OCI-LY7 (cell line): ENCODE measurements at regions not wholly inside any gene's neighbourhood (a gene's known extent, or its start where the extent isn't known, plus 50 kb on each side); places are given as distances from the start of the nearest gene placed in this dataset.

ENCODE experiments used
- BruUV-seq: library from RNA; stranded (reverse); fragments of 400-500 nt; replicated peaks from 2 replicates; lab custom pipeline; 2021; lab: Mats Ljungman, UMichigan
- CTCF ChIA-PET: fragments of 300-600 bp; sonication (Branson Sonifier 250); formaldehyde crosslinking; loops from one replicate; lab custom pipeline; 2022; ENCODE audit warnings: antibody characterized with exemption; ENCODE audit not compliant: unreplicated experiment; lab: Charles Lee
- POLR2A ChIA-PET: fragments of 300-600 bp; sonication (Branson Sonifier 250); formaldehyde crosslinking; loops from one replicate; lab custom pipeline; 2022; ENCODE audit warnings: antibody characterized with exemption; lab: Charles Lee
- DNase-seq: peaks from one replicate; pipeline ENCODE4 v3.0.0-alpha.2; 2015; ENCODE audit warnings: low spot score
- H2AFZ ChIP-seq: fragments of 200-600 bp; sonication (generic), shearing (Covaris generic); 2 replicates; pipeline ENCODE4 v1.6.1; 2014; ENCODE audit warnings: mild to moderate bottlenecking, antibody characterized with exemption, low read length, moderate library complexity
- H3K27ac ChIP-seq: fragments of 200-600 bp; sonication (generic); 2 replicates; pipeline ENCODE4 v1.5.1; 2014; ENCODE audit warnings: mixed run types, low read depth, mild to moderate bottlenecking, moderate library complexity, low read length, inconsistent platforms; ENCODE audit not compliant: poor library complexity, severe bottlenecking
- H3K36me3 ChIP-seq: fragments of 200-600 bp; sonication (generic); 2 replicates; pipeline ENCODE4 v1.6.1; 2014; ENCODE audit warnings: mild to moderate bottlenecking, antibody characterized with exemption, low read length, moderate library complexity, mixed read lengths; ENCODE audit not compliant: insufficient read depth
- H3K4me1 ChIP-seq: fragments of 200-600 bp; sonication (generic); 2 replicates; pipeline ENCODE4 v1.5.1; 2014; ENCODE audit warnings: mild to moderate bottlenecking, low read length; ENCODE audit not compliant: insufficient read depth, poor library complexity, severe bottlenecking
- H3K4me2 ChIP-seq: fragments of 200-600 bp; sonication (generic); 2 replicates; pipeline ENCODE4 v1.6.1; 2014; ENCODE audit warnings: mild to moderate bottlenecking, low read length
- H3K4me3 ChIP-seq: fragments of 200-600 bp; sonication (generic); 2 replicates; pipeline ENCODE4 v1.5.1; 2014; ENCODE audit warnings: mild to moderate bottlenecking, low read depth, low read length; ENCODE audit not compliant: poor library complexity, severe bottlenecking
- H3K79me2 ChIP-seq: fragments of 200-600 bp; sonication (generic); 2 replicates; pipeline ENCODE4 v1.6.1; 2016; ENCODE audit warnings: low read depth, mild to moderate bottlenecking, low read length, moderate library complexity, mixed read lengths; ENCODE audit not compliant: insufficient read depth
- H3K9me2 ChIP-seq: fragments of 200-600 bp; sonication (generic); 2 replicates; pipeline ENCODE4 v1.6.1; 2016; ENCODE audit warnings: mild to moderate bottlenecking, low read length, mixed read lengths; ENCODE audit not compliant: insufficient read depth
- H3K9me3 ChIP-seq: fragments of 200-600 bp; sonication (generic); 2 replicates; pipeline ENCODE4 v1.6.1; 2014; ENCODE audit warnings: mild to moderate bottlenecking, mixed run types, low read length, mixed read lengths
- H4K20me1 ChIP-seq: fragments of 200-600 bp; sonication (generic); 2 replicates; pipeline ENCODE4 v1.6.1; 2014; ENCODE audit warnings: mild to moderate bottlenecking, antibody characterized with exemption, low read length, moderate library complexity, mixed read lengths; ENCODE audit not compliant: insufficient read depth
- EZH2phosphoT487 ChIP-seq: fragments of 200-600 bp; sonication (generic); IDR thresholded peaks from 2 replicates; pipeline ENCODE4 v1.6.1; 2018; ENCODE audit warnings: low read depth, borderline replicate concordance, mild to moderate bottlenecking, mixed run types, antibody characterized with exemption, low read length, moderate library complexity, mixed read lengths
- intact Hi-C: fragments of 100-400 bp; cut with micrococcal nuclease; formaldehyde crosslinking; loops from one replicate; pipeline ENCODE4 v1.10.0; 2022; ENCODE audit not compliant: unreplicated experiment
- TF ChIP-seq, protein P1 (sequence below): fragments of 200-600 bp; sonication (generic); conservative IDR thresholded peaks from 2 replicates; pipeline ENCODE4 v1.5.1; 2014; ENCODE audit warnings: mild to moderate bottlenecking, antibody characterized with exemption, low read length, moderate library complexity, mixed read lengths

- Histone ChIP-seq H4K20me1 (no peaks in the 10 kb centered on the region), H3K4me2 (no peak overlapping the region), H3K27ac (no peak overlapping the region), H3K9me3 (no peaks in the 10 kb centered on the region), H3K36me3 (no peaks in the 10 kb centered on the region), H3K4me1 (no peaks in the 10 kb centered on the region), H2AFZ (no peak overlapping the region), H3K79me2 (no peaks in the 10 kb centered on the region), H3K9me2 (no peaks in the 10 kb centered on the region; the same call in 1 of the 2 replicates), H3K4me3 (no peak overlapping the region)
- ChIA-PET POLR2A (no interaction called here), CTCF (no interaction called here)
- intact Hi-C loops: no loop called here
- TF ChIP-seq, protein P1, sequence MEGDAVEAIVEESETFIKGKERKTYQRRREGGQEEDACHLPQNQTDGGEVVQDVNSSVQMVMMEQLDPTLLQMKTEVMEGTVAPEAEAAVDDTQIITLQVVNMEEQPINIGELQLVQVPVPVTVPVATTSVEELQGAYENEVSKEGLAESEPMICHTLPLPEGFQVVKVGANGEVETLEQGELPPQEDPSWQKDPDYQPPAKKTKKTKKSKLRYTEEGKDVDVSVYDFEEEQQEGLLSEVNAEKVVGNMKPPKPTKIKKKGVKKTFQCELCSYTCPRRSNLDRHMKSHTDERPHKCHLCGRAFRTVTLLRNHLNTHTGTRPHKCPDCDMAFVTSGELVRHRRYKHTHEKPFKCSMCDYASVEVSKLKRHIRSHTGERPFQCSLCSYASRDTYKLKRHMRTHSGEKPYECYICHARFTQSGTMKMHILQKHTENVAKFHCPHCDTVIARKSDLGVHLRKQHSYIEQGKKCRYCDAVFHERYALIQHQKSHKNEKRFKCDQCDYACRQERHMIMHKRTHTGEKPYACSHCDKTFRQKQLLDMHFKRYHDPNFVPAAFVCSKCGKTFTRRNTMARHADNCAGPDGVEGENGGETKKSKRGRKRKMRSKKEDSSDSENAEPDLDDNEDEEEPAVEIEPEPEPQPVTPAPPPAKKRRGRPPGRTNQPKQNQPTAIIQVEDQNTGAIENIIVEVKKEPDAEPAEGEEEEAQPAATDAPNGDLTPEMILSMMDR: no peak
- TF ChIP-seq EZH2phosphoT487: no peak
- BruUV-seq: no TSS peak
- no peak for DNase-seq
Measured at GRCh38 chr7:96562458-96562857, 147.2 kb downstream of the SEM1 start.

DNA sequence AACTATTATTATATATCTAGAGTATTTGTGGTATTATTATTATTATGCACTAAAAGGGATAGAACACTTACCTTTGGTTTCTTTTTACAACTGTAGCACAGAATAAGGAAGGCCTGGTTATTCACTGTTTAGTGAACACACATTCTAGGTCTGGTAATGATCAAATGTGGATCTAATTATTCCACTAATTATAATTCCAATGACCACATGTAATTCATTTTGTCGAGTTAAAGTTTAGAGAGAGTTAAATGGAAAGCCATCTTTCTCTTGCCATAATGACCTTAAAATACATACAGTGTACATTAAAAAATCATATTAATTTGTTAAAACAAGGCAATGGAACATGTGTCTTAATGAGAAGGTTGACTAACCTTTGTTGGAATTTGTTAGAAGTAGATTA lies 147.8 kb downstream of the SEM1 start:
- Histone ChIP-seq H3K36me3 (no peaks in the 10 kb centered on the region), H3K9me3 (no peaks in the 10 kb centered on the region), H4K20me1 (no peaks in the 10 kb centered on the region), H3K4me3 (no peak overlapping the region), H3K4me2 (no peak overlapping the region), H3K79me2 (no peaks in the 10 kb centered on the region), H3K4me1 (no peaks in the 10 kb centered on the region), H3K27ac (no peak overlapping the region), H3K9me2 (no peaks in the 10 kb centered on the region; the same call in 1 of the 2 replicates), H2AFZ (no peak overlapping the region)
- no peak for TF ChIP-seq EZH2phosphoT487
- TF ChIP-seq, protein P1: no peak
- CTCF ChIA-PET: no interaction called here
- no peak for DNase-seq
- BruUV-seq: no TSS peak
- POLR2A ChIA-PET: no interaction called here
- intact Hi-C loops: no loop called here

GRCh38 chr7:96558530-96558929 lies 151.1 kb downstream of the SEM1 start:
- no peaks in the 10 kb centered on the region for H3K9me2 ChIP-seq
- H3K4me2 ChIP-seq: no peak overlapping the region
- no peaks in the 10 kb centered on the region for H3K79me2 ChIP-seq
- TF ChIP-seq EZH2phosphoT487: no peak
- TF ChIP-seq, protein P1: no peak
- POLR2A ChIA-PET: no interaction called here
- H3K4me3 ChIP-seq: no peak overlapping the region
- H3K9me3 ChIP-seq: no peaks in the 10 kb centered on the region
- BruUV-seq: no TSS peak
- H2AFZ ChIP-seq: no peak overlapping the region
- H3K27ac ChIP-seq: no peak overlapping the region
- no peaks in the 10 kb centered on the region for H3K4me1 ChIP-seq
- no peaks in the 10 kb centered on the region for H4K20me1 ChIP-seq
- intact Hi-C loops: no loop called here
- CTCF ChIA-PET: no interaction called here
- H3K36me3 ChIP-seq: no peaks in the 10 kb centered on the region
- DNase-seq: no peak
